Fibroblast of the aortic adventitia (primary cell): ENCODE measurements at regions not wholly inside any gene's neighbourhood (a gene's known extent, or its start where the extent isn't known, plus 50 kb on each side); places are given as distances from the start of the nearest gene placed in this dataset.

Experiments used
- DNase-seq: peaks from one replicate; pipeline ENCODE4 v3.0.0-alpha.2; 2010; ENCODE audit warnings: low read depth
- H3K4me3 ChIP-seq: 2 replicates; pipeline ENCODE4 v1.5.1; 2011; ENCODE audit warnings: low read depth, mild to moderate bottlenecking, control low read depth, low read length, moderate library complexity
- TF ChIP-seq, protein P1 (sequence below): IDR thresholded peaks from 2 replicates; pipeline ENCODE4 v1.5.1; 2011; ENCODE audit warnings: mild to moderate bottlenecking, low read length, control low read depth, inconsistent platforms; ENCODE audit not compliant: insufficient read depth

DNA sequence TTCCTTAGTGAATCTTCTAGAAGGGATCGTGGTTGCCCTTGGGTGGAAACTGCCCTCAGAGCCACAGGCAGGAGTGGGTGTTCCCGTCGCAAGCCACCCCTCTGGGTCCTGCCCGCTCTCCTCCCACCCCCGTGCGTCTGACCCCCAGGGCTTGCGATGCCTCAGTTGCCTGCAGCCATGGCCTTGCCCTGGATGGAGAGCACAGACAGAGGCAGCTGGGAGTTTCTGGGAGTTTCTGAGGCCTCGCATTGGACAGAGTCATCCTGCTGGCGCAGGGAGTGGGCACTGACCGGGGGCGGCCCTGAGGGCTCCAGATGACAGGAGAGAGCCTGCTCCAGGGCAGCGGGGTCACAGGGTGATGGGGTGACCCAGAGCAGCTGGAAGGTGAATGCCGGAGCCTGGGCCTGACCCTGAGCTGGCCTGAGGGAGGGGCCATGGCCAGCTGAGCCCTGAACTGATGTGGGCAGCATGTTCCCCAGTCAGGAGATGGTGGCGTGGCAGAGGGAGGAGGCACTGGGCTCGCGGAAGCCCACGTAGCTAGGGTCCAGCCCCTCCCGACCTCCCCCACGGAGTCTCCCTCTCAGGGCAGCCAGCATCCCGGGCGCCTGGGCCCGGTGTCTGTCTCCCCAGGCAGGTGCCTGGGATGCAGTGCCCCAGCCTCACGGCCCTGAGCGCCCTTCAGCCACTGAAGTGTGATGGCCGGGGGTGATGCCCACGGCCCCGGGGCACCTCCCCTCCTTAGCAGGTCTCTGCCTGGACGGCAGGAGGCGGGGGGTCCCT lies 1236.2 kb downstream of the BRD1 start:
- no peak for DNase-seq
- H3K4me3 ChIP-seq, result no peak overlapping the region
- TF ChIP-seq, protein P1, sequence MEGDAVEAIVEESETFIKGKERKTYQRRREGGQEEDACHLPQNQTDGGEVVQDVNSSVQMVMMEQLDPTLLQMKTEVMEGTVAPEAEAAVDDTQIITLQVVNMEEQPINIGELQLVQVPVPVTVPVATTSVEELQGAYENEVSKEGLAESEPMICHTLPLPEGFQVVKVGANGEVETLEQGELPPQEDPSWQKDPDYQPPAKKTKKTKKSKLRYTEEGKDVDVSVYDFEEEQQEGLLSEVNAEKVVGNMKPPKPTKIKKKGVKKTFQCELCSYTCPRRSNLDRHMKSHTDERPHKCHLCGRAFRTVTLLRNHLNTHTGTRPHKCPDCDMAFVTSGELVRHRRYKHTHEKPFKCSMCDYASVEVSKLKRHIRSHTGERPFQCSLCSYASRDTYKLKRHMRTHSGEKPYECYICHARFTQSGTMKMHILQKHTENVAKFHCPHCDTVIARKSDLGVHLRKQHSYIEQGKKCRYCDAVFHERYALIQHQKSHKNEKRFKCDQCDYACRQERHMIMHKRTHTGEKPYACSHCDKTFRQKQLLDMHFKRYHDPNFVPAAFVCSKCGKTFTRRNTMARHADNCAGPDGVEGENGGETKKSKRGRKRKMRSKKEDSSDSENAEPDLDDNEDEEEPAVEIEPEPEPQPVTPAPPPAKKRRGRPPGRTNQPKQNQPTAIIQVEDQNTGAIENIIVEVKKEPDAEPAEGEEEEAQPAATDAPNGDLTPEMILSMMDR, result no peak

- TF ChIP-seq, protein P1, result no peak
- H3K4me3 ChIP-seq, result no peak overlapping the region
- DNase-seq, result no peak
These were observed 1237.8 kb downstream of the BRD1 start for GRCh38 chr22:48589901-48590300.

DNA sequence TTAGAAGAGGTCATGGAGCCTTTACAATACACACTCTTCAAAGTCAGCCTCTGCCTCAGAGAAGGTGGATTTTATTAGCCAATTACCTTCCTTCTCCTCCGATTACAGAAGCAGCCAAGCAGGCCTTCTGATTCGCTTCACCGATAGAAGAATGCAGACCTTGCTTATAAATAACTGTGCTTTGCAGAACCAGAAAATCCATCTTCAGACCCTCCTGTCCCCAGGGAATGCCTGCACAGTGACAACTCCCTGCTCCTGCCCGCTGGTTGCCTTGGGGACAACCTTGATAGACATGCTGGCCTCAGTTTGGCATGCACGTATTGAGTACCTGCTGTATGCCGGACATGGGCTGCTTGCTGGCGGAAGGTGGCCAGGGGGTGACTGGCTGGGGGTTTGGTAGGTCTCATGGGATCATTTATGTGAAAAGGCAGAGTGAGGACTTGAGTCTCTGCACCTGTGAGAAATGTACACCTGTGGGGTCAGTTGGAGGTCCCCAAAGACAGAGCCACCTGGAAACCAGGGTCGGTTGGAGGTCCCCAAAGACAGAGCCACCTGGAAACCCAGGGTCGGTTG lies 1238.7 kb downstream of the BRD1 start:
- no peak overlapping the region for H3K4me3 ChIP-seq
- no peak for DNase-seq
- TF ChIP-seq, protein P1, result no peak

- H3K4me3 ChIP-seq, result no peak overlapping the region
- TF ChIP-seq, protein P1, result no peak
- DNase-seq, result no peak
These were observed 1239.4 kb downstream of the BRD1 start for GRCh38 chr22:48588151-48588877.

DNA sequence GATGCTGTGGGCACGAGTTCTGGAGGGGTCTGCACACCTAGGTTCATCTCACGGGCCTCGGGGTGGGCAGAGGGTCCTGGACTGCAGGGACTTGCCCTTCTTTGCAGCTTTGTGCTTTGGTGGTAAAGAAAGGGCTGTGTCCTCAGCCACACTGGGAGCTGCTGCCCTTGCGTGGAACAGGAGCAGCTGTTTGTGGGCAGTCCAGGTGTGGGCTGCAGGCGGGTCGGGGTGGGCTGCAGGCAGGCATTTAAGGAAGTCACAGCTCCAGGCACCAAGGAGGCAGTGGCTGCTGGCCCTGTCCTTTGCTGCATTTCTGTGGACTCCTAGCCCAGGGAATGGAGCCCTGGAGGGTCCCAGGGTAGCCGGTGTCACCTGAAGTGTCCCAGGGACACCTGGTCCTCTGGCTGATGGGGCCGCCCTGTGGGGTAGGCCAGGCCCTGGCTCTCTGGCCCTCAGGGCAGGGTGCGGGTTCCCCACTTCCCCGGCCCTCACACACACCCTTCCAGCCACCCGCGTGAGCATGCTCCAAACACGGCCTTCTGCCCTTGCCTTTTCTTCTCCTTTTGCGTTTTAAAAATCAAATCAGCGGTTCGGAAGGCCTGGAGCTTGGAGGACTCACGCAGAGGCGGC lies 1240.3 kb downstream of the BRD1 start:
- no peak overlapping the region for H3K4me3 ChIP-seq
- TF ChIP-seq, protein P1, result no peak
- DNase-seq, result no peak

DNA sequence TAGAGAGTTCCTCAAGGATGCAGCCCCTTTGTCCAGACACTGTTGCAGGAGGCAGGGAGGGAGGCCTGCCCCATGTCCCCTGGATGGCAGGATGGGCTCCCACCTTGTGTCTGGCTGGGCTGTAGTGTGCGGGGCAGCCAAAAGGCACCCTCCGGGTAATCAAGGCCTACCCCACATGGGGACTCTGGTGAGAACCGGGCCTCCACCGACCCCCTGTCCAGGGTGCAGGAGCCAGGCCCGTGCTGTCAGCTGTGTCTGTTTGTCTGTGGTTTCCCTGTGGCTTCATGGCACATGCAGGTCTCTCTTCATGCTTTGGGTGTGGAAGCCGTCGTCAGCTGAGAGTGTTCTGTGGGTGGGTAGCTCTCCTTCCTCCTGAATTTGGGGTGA lies 1240.9 kb downstream of the BRD1 start:
- DNase-seq, result no peak
- TF ChIP-seq, protein P1, result no peak
- no peak overlapping the region for H3K4me3 ChIP-seq
